Natural killer cell (primary cell): ENCODE measurements at regions not wholly inside any gene's neighbourhood (a gene's known extent, or its start where the extent isn't known, plus 50 kb on each side); places are given as distances from the start of the nearest gene placed in this dataset.
"Not testable (repeated sequence)": the region's sequence is repeated elsewhere in the genome, so short reads cannot be mapped to it uniquely, and the experiment has no call there.

ENCODE experiments used
- ATAC-seq, 3 donors: fragments of 150-1000 bp in 2 of 3; fragments of 200-7000 bp in 1 of 3; cut with Tn5 transposase; 1 replicate in 1 of 3; 2 replicates in 2 of 3; pipeline ENCODE4 v1.10.0; 2021; ENCODE audit warnings: mild to moderate bottlenecking in 2 of 3, moderate library complexity in 2 of 3
- DNase-seq, 2 donors: peaks; one replicate each; pipeline versions ENCODE4 v3.0.0 to v3.0.0-alpha.2; 2013 to 2021; ENCODE audit warnings: mixed read lengths in 1 of 2
- H3K27ac ChIP-seq: one replicate; pipeline ENCODE4 v1.5.1; 2013; ENCODE audit warnings: mild to moderate bottlenecking, low read length
- H3K27me3 ChIP-seq: one replicate; pipeline ENCODE4 v1.6.1; 2013; ENCODE audit warnings: low read length; ENCODE audit not compliant: control insufficient read depth, insufficient read depth
- H3K36me3 ChIP-seq: one replicate; pipeline ENCODE4 v1.6.1; 2013; ENCODE audit warnings: low read length; ENCODE audit not compliant: control insufficient read depth, insufficient read depth
- H3K4me1 ChIP-seq: one replicate; pipeline ENCODE4 v1.6.1; 2013; ENCODE audit warnings: low read length; ENCODE audit not compliant: control insufficient read depth, insufficient read depth
- H3K4me3 ChIP-seq: one replicate; pipeline ENCODE4 v1.5.1; 2013; ENCODE audit warnings: low read length
- H3K9me3 ChIP-seq: one replicate; pipeline ENCODE4 v1.6.1; 2013; ENCODE audit warnings: low read length; ENCODE audit not compliant: control insufficient read depth, insufficient read depth
- H3K27ac Mint-ChIP-seq, 2 donors: one replicate each; pipeline ENCODE4 v1.8.0; 2022; ENCODE audit warnings: mild to moderate bottlenecking in 2 of 2, mixed read lengths in 2 of 2, moderate library complexity in 1 of 2
- H3K27me3 Mint-ChIP-seq, 2 donors: one replicate each; pipeline ENCODE4 v1.8.0; 2022; ENCODE audit warnings: low read depth in 2 of 2, mixed read lengths in 2 of 2
- H3K36me3 Mint-ChIP-seq: one replicate; pipeline ENCODE4 v1.8.0; 2022; ENCODE audit warnings: mixed read lengths
- H3K4me1 Mint-ChIP-seq, 2 donors: one replicate each; pipeline ENCODE4 v1.8.0; 2022; ENCODE audit warnings: mixed read lengths in 2 of 2
- H3K4me3 Mint-ChIP-seq: one replicate; pipeline ENCODE4 v1.8.0; 2022; ENCODE audit warnings: mild to moderate bottlenecking, moderate library complexity, mixed read lengths
- H3K9me3 Mint-ChIP-seq, 2 donors: one replicate each; pipeline ENCODE4 v1.8.0; 2022; ENCODE audit warnings: mixed read lengths in 2 of 2
- WGBS: methylation state at CpG from one replicate; pipeline ENCODE4 v1.1.7; 2013; ENCODE audit warnings: missing lambda C conversion rate; ENCODE audit not compliant: insufficient coverage; 5-methylcytosine and 5-hydroxymethylcytosine counted together
- intact Hi-C: fragments of 100-400 bp; cut with micrococcal nuclease; formaldehyde crosslinking; loops from one replicate; pipeline ENCODE4 v1.14.2; 2022
- TF ChIP-seq, protein P1 (sequence below): fragments of 200-600 bp; IDR thresholded peaks from one replicate; pipeline ENCODE4 v1.8.0; 2022; ENCODE audit warnings: antibody characterized with exemption

DNA sequence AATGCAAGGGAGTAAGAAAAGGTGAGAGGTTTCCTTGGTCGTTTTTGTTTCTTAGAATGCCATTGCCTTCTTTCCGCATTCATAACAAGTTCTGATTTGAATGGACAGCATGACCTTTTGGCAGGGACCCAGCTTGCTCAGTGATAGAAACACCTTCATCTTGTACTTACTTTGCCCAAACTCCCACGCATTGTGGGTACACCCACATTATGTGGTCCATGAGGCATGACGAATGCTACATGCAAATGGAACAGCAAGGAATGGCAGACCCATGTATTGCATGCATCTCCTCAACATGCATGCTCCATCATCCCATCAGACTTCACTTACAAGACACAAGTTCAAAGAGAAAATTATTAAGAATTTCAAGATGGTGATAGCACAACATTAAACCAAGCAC lies 102.8 kb downstream of the CDC7 start:
- H3K36me3 Mint-ChIP-seq = no peaks in the 10 kb centered on the region
- DNase-seq (no peak), ATAC-seq (no peak)
- Histone ChIP-seq H3K27ac (no peak overlapping the region), H3K9me3 (no peaks in the 10 kb centered on the region), H3K4me3 (no peak overlapping the region), H3K27me3 (no peaks in the 10 kb centered on the region), H3K36me3 (no peaks in the 10 kb centered on the region), H3K4me1 (no peaks in the 10 kb centered on the region)
- peaks cover 4 to 22% of the 10 kb centered on the region in 2 donors for H3K4me1 Mint-ChIP-seq
- no peak overlapping the region for H3K4me3 Mint-ChIP-seq
- WGBS = 85% methylated on average over 4 of the region's 4 CpGs
- H3K27ac Mint-ChIP-seq = no peak overlapping the region
- intact Hi-C loops = no loop called here
- H3K27me3 Mint-ChIP-seq = no peaks in the 10 kb centered on the region
- H3K9me3 Mint-ChIP-seq = no peaks in the 10 kb centered on the region
- TF ChIP-seq, protein P1, sequence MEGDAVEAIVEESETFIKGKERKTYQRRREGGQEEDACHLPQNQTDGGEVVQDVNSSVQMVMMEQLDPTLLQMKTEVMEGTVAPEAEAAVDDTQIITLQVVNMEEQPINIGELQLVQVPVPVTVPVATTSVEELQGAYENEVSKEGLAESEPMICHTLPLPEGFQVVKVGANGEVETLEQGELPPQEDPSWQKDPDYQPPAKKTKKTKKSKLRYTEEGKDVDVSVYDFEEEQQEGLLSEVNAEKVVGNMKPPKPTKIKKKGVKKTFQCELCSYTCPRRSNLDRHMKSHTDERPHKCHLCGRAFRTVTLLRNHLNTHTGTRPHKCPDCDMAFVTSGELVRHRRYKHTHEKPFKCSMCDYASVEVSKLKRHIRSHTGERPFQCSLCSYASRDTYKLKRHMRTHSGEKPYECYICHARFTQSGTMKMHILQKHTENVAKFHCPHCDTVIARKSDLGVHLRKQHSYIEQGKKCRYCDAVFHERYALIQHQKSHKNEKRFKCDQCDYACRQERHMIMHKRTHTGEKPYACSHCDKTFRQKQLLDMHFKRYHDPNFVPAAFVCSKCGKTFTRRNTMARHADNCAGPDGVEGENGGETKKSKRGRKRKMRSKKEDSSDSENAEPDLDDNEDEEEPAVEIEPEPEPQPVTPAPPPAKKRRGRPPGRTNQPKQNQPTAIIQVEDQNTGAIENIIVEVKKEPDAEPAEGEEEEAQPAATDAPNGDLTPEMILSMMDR = no peak

DNA sequence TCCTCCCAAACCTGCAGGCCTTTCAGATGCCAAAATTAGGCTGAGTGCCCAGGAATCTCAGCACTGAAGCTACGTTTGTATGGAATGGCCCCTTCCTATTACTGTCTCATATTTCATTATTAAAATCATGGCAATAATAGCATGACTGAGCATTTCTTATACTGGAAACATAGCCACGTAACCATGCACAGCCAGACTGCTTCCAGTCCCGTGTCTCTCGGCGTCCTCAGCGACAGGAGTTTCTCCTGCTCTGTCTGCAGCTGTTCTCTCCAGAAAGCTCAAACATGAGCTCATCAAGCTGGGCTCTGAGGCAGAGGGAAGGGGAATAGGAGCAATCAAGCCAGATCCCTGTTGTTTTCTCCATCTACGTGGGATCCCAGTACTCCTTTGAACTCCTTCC lies 104.0 kb downstream of the CDC7 start:
- Mint-ChIP-seq H3K27ac (no peak overlapping the region), H3K4me1 (peaks cover 0 to 22% of the 10 kb centered on the region in 2 donors), H3K27me3 (no peaks in the 10 kb centered on the region)

DNA sequence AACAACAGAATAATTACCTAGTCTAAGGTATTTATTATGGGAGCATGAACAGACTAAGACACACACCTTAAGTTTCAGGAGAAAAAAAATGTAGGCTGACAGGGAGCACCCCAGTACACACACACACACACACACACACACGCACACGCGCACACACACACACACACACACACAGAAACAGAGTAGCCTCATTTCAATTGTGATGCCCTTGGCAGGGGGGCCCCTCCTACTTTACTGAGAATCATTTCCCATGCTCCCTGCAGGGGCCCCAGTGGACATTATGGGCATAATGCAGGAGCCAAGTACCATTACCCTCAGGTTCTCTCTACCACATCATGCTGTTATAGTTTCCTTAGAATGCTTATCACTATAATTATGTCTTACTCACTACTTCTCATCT lies 104.9 kb downstream of the CDC7 start:
- Histone ChIP-seq H3K27me3 (no peaks in the 10 kb centered on the region), H3K4me1 (no peaks in the 10 kb centered on the region), H3K36me3 (no peaks in the 10 kb centered on the region), H3K4me3 (no peak overlapping the region), H3K27ac (no peak overlapping the region), H3K9me3 (no peaks in the 10 kb centered on the region)
- ATAC-seq (no peak), DNase-seq (no peak)
- 60% methylated on average over 3 of the region's 3 CpGs for WGBS
- Mint-ChIP-seq H3K4me1 (peaks cover 0 to 26% of the 10 kb centered on the region in 2 donors), H3K27ac (no peak overlapping the region), H3K4me3 (no peak overlapping the region), H3K36me3 (no peaks in the 10 kb centered on the region), H3K27me3 (no peaks in the 10 kb centered on the region), H3K9me3 (no peaks in the 10 kb centered on the region)
- TF ChIP-seq, protein P1 = no peak
- intact Hi-C loops = no loop called here

More for the DNA sequence above, 104.0 kb downstream of the CDC7 start:
- H3K4me3 ChIP-seq = no peak overlapping the region
- ATAC-seq (no peak), DNase-seq (no peak)
- 98% methylated on average over 7 of the region's 7 CpGs for WGBS
- Mint-ChIP-seq H3K36me3 (no peaks in the 10 kb centered on the region), H3K9me3 (no peaks in the 10 kb centered on the region), H3K4me3 (no peak overlapping the region)
- H3K4me1 ChIP-seq = no peaks in the 10 kb centered on the region
- H3K9me3 ChIP-seq = no peaks in the 10 kb centered on the region
- H3K27me3 ChIP-seq = no peaks in the 10 kb centered on the region
- intact Hi-C loops = no loop called here
- no peak overlapping the region for H3K27ac ChIP-seq
- TF ChIP-seq, protein P1 = no peak
- no peaks in the 10 kb centered on the region for H3K36me3 ChIP-seq

DNA sequence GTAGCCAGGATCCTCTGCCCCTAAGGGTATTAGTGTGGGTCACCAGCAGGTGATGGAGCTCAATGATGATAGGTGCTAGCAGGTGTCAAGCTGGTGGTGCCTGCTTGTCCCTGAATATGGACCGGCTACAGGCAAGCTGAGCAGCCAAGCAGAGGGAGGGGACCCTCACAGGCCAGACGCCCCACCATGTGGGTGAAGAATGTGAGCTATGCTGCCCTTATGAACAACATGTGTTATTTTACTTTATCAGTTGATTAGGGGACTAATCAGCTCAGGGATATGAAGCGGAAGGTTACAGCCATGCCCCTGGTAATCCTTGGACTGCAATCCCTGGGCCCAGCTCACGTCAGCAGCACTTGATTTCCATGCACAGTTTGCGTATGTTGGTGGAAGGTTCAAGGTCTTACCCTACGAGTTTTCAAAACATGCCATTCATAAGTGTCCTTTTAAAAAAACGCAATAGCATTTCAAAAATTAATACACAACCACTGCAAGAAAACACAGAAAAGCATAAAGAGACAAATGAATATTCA lies 106.0 kb downstream of the CDC7 start:
- TF ChIP-seq, protein P1 = no peak
- no peaks in the 10 kb centered on the region for H3K9me3 ChIP-seq
- no peaks in the 10 kb centered on the region for H3K36me3 ChIP-seq
- no peaks in the 10 kb centered on the region for H3K4me1 ChIP-seq
- no peaks in the 10 kb centered on the region for H3K27me3 ChIP-seq
- peaks cover 0 to 22% of the 10 kb centered on the region in 2 donors for H3K4me1 Mint-ChIP-seq
- H3K4me3 ChIP-seq = no peak overlapping the region
- no peaks in the 10 kb centered on the region for H3K36me3 Mint-ChIP-seq
- ATAC-seq (no peak), DNase-seq (no peak)
- intact Hi-C loops = no loop called here
- no peak overlapping the region for H3K27ac Mint-ChIP-seq
- no peaks in the 10 kb centered on the region for H3K9me3 Mint-ChIP-seq
- no peaks in the 10 kb centered on the region for H3K27me3 Mint-ChIP-seq
- WGBS = over 99% methylated on average over 5 of the region's 7 CpGs
- H3K4me3 Mint-ChIP-seq = no peak overlapping the region
- no peak overlapping the region for H3K27ac ChIP-seq

DNA sequence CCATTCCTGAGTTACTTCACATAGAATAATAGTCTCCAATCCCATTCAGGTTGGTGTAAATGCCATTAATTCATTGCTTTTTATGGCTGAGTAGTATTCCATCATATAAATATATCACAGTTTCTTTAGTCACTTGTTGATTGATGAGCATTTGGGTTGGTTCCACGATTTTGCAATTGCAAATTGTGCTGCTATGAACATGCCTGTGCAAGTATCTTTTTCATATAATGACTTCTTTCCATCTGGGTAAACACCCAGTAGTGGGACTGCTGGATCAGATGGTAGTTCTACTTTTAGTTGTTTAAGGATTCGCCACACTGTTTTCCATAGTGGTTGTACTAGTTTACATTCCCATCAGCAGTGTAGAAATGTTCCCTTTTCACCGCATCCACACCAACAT lies 107.0 kb downstream of the CDC7 start:
- H3K4me1 ChIP-seq, H3K27ac Mint-ChIP-seq, ATAC-seq, H3K9me3 ChIP-seq, H3K4me3 ChIP-seq, H3K27ac ChIP-seq, H3K9me3 Mint-ChIP-seq, DNase-seq, H3K4me3 Mint-ChIP-seq, H3K36me3 Mint-ChIP-seq, H3K27me3 Mint-ChIP-seq, H3K36me3 ChIP-seq, H3K27me3 ChIP-seq, intact Hi-C loops: not testable (repeated sequence)
- H3K4me1 Mint-ChIP-seq = peaks cover 0 to 16% of the 10 kb centered on the region in 2 donors
- WGBS = 100% methylated on average over 1 of the region's 3 CpGs
